ENCODE measurements at regions not wholly inside any gene's neighbourhood (a gene's known extent, or its start where the extent isn't known, plus 50 kb on each side); places are given as distances from the start of the nearest gene placed in this dataset.
"Not testable (repeated sequence)": the region's sequence is repeated elsewhere in the genome, so short reads cannot be mapped to it uniquely, and the experiment has no call there.

GRCh38 chr6:33886673-33887144 lies 82.9 kb upstream of the MLN start:
- DNase-seq (ENCODE audit: low read depth), result peak; percentile 87
- no peak overlapping the region for H3K4me3 ChIP-seq (ENCODE audit: control insufficient read depth, low read depth, low read length)
- TF ChIP-seq CTCF (conservative IDR thresholded peaks at IDR 0.05; ENCODE audit: control insufficient read depth, insufficient read depth, low read depth, low read length), result no peak

- TF ChIP-seq CTCF (conservative IDR thresholded peaks at IDR 0.05; ENCODE audit: control insufficient read depth, insufficient read depth, low read depth, low read length), result no peak
- H3K4me3 ChIP-seq (ENCODE audit: control insufficient read depth, low read depth, low read length), result no peak overlapping the region
- peak; percentile 81 for DNase-seq (ENCODE audit: low read depth)
These were observed 81.6 kb upstream of the MLN start for GRCh38 chr6:33885132-33886057.

- not testable (repeated sequence) for H3K4me3 ChIP-seq (ENCODE audit: control insufficient read depth, low read depth, low read length); DNase-seq (ENCODE audit: low read depth)
These were observed 79.8 kb upstream of the MLN start for GRCh38 chr6:33883621-33884020.

GRCh38 chr6:33882154-33882553 lies 78.4 kb upstream of the MLN start:
- peak; percentile 10 for DNase-seq (ENCODE audit: low read depth)
- no peak overlapping the region for H3K4me3 ChIP-seq (ENCODE audit: control insufficient read depth, low read depth, low read length)
- no peak for TF ChIP-seq CTCF (conservative IDR thresholded peaks at IDR 0.05; ENCODE audit: control insufficient read depth, insufficient read depth, low read depth, low read length)

- no peak overlapping the region for H3K4me3 ChIP-seq (ENCODE audit: control insufficient read depth, low read depth, low read length)
- no peak for TF ChIP-seq CTCF (conservative IDR thresholded peaks at IDR 0.05; ENCODE audit: control insufficient read depth, insufficient read depth, low read depth, low read length)
- no peak for DNase-seq (ENCODE audit: low read depth)
These were observed 77.0 kb upstream of the MLN start for GRCh38 chr6:33880766-33881165.

GRCh38 chr6:33880104-33880678 lies 76.4 kb upstream of the MLN start:
- TF ChIP-seq CTCF (conservative IDR thresholded peaks at IDR 0.05; ENCODE audit: control insufficient read depth, insufficient read depth, low read depth, low read length), result no peak
- DNase-seq (ENCODE audit: low read depth), result no peak
- no peak overlapping the region for H3K4me3 ChIP-seq (ENCODE audit: control insufficient read depth, low read depth, low read length)

- no peak overlapping the region for H3K4me3 ChIP-seq (ENCODE audit: control insufficient read depth, low read depth, low read length)
- no peak for DNase-seq (ENCODE audit: low read depth)
These were observed 74.8 kb upstream of the MLN start for GRCh38 chr6:33878562-33878961.

More at GRCh38 chr6:33878562-33878961, 74.8 kb upstream of the MLN start:
- TF ChIP-seq CTCF (conservative IDR thresholded peaks at IDR 0.05; ENCODE audit: control insufficient read depth, insufficient read depth, low read depth, low read length), result no peak

All from fibroblast of mammary gland (primary cell).